Endometrial microvascular endothelial cells (primary cell): ENCODE measurements at regions not wholly inside any gene's neighbourhood (a gene's known extent, or its start where the extent isn't known, plus 50 kb on each side); places are given as distances from the start of the nearest gene placed in this dataset.

Experiments used
- in situ Hi-C: cut with HindIII; loops from 2 replicates; pipeline ENCODE4 v1.10.0; 2017; ENCODE audit warnings: low sequenced_read_pairs, low pct_unique_long_range_greater_than_20kb; ENCODE audit errors: inconsistent ontology term

GRCh38 chr20:22348010-22348409, 236.4 kb downstream of the FOXA2 start:
- in situ Hi-C loops: loop anchor here (25.0 kb wide), 1 partner anchor 339 kb away; no protein-coding TSS in a partner anchor

DNA sequence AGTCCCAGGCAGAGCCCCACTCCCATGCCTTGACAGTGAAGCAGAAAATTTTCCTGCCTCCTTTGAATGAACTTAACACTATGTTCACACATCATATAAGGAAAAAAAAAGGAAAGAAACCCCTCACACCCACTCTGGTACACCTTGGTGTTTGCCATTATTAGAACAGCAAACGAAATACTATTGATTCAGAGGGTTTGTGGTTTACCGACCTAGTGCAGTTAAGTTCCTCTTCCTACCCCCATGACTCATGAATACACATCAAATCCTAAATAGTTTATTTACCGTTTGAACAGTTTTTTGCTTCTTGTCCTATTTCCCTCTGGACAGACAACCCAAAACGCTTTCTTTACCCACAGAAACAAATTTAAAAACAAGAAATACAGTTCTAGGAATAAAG, 237.7 kb downstream of the FOXA2 start:
- in situ Hi-C loops: loop anchor here (25.0 kb wide), 1 partner anchor 341 kb away; no protein-coding TSS in a partner anchor

- in situ Hi-C loops: loop anchor here (25.0 kb wide), 1 partner anchor 344 kb away; no protein-coding TSS in a partner anchor
Measured at GRCh38 chr20:22343612-22344011, 240.8 kb downstream of the FOXA2 start.

GRCh38 chr20:22342410-22342809, 242.0 kb downstream of the FOXA2 start:
- in situ Hi-C loops: loop anchor here (25.0 kb wide), 1 partner anchor 345 kb away; no protein-coding TSS in a partner anchor

DNA sequence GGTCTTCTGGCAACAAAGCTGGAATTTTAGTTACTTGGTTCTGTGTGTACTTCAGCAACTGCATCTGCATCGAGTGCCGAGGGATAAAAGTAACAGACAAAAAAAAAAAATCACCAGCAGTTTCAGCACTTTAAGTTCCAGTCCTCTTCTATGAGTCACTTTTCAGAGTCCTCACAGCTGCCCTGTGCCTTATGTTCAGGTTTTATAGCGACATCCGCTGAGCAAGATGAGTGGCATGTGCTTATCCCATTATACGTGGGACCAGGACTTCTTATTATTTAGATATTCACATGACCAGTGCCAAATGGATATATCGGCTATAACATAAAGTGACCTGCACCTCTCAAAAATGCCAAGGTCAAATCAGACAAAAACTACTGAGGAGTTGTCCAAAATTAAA, 242.9 kb downstream of the FOXA2 start:
- in situ Hi-C loops: loop anchor here (25.0 kb wide), 1 partner anchor 346 kb away; no protein-coding TSS in a partner anchor

DNA sequence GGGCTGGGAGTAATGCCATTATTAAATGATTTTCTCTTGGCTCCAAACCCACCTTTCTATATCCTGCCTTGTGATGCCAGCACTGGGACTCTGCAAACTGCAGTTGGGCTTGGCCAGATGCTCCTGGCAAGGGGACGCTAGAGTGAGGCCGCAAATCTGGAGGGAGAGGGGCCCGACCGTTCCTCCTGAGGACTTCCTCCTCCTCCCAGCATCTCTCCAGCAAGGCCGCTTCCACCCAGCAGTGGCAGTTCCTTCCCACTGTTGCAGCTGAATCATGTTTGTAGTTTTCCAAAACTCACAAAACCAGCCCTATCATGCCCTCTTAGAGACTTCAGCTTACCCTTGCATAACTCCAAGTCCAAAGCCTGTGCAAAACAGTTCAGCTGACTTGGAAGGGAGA, 244.4 kb downstream of the FOXA2 start:
- in situ Hi-C loops: loop anchor here (25.0 kb wide), 1 partner anchor 347 kb away; no protein-coding TSS in a partner anchor

DNA sequence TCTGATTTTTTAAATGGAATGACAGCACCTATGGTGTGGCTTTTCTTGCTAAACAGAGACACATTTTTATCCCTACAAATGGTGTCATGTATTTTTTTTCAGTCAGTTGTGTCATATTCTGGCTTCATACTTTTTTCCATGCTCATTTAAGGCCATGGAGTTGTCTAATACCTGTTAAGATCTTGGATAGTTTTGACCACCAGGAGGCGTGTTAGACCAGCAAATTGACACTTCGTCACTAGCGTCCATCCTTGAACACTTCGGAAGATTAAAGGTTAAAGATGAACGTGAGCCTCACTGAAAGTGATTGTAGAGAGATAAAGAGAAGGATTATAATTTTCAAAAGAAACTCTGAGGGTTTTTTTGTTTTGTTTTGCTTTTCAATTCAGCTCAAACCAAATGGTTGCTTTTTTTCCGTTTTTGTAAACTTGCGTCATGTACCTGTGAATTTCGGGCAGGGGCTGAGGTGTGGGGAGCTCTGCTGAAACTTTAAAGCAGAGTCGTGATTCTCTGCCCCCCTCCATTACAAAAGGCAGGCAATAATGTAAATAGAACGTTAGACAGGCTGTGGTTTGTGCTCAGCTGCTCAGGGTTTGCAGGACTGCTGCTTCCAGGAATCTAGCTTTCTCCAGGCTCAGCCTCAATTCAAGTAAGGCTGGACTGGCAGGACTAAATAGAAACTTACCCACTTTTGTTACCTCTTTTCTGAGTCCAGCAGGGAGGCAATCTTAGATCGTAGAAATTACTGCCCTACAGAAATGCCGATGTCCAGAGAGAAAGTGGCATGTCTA, 245.1 kb downstream of the FOXA2 start:
- in situ Hi-C loops: loop anchor here (25.0 kb wide), 1 partner anchor 348 kb away; no protein-coding TSS in a partner anchor

GRCh38 chr20:22338140-22338708, 246.1 kb downstream of the FOXA2 start:
- in situ Hi-C loops: loop anchor here (25.0 kb wide), 1 partner anchor 349 kb away; no protein-coding TSS in a partner anchor

GRCh38 chr20:22335210-22335609, 249.2 kb downstream of the FOXA2 start:
- in situ Hi-C loops: loop anchor here (25.0 kb wide), 1 partner anchor 352 kb away; no protein-coding TSS in a partner anchor

DNA sequence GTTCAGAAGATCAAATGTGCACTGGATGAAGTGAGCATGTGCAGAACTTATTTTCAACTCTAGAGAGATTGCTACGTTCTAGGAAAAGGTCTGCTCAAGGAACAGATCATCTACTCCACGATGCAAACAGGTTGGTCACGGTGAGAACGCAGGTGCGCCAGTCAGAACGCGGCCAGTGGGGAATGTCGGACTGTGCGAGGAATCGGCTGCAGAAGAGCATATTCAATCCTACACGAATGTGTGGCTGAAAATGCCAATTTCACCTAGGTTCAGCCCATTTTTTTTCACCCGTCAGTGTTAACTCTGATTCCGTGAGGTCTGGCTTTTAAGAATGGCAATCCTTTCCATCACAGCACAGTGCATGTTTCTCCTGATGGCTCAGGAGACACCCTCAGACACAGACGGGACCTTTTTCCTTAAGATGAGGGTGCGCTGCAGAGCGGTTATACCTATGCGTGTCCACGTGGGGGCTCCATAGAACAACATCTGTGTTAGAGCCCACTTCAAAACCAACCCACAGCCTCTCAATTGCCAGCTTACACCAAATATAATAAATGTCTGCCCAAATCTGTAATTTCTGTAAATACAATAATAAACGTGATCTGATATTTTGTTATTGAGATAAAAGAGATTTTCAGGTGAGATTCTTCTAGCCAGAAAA, 250.4 kb downstream of the FOXA2 start:
- in situ Hi-C loops: loop anchor here (25.0 kb wide), 1 partner anchor 353 kb away; no protein-coding TSS in a partner anchor

GRCh38 chr20:22324505-22324904, 259.9 kb downstream of the FOXA2 start:
- in situ Hi-C loops: no loop called here

DNA sequence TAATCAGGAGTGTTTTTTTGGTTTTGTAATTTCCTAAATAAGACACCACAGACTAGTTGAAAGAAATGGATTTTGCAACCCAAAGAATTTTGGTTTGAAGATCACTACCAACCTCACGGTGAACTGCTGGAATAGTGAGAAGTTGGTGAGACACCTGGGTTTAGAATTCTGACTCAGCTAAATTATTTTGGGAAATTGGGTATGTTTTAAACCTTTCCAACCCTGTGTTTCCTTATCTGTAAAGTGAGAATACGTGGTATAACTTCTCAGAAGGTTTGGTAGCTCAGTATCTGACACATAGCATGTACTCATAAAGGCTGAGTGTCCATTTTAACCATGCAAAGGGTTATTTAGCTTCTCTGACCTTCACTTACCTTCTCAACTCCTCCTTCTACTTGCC, 261.9 kb downstream of the FOXA2 start:
- in situ Hi-C loops: no loop called here

DNA sequence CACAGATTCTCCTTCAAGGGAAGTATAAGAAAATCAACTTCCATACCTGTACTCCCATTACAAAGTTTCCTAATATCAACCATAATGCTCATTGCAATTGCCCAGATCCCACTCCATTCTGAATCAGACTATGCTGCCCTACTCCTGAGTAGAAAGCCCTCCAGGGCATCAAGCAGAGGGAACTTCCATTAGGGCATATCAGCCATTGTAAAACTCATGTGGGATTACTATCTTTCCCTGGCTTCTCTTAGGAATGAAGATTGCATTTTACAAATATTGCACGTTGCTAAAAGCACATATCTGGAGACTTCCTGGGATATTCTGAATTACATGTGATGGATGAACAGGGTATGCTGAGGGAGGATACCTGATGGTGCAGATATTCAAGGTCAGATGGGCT, 263.2 kb downstream of the FOXA2 start:
- in situ Hi-C loops: no loop called here

GRCh38 chr20:22320245-22320915, 264.0 kb downstream of the FOXA2 start:
- in situ Hi-C loops: no loop called here

GRCh38 chr20:22315771-22316170, 268.6 kb downstream of the FOXA2 start:
- in situ Hi-C loops: no loop called here

DNA sequence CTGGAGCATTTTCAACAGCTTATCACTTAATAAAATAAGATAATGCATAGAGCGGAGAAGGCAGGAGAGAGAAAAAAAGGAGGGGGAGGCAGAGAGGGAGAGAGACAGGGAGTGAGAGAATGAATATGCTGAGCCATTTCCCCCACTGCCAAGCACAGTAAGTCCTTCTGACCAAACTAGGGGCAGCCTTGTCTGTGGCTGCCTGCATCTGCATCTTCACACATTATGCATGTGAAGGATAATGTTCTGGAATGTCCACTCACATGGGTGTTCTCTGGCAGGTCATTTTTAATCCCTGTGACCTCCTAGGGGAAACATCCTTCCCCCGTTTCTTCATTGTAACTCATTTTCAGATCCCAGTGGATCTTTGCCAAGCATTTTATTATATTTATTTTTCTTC, 269.3 kb downstream of the FOXA2 start:
- in situ Hi-C loops: no loop called here

DNA sequence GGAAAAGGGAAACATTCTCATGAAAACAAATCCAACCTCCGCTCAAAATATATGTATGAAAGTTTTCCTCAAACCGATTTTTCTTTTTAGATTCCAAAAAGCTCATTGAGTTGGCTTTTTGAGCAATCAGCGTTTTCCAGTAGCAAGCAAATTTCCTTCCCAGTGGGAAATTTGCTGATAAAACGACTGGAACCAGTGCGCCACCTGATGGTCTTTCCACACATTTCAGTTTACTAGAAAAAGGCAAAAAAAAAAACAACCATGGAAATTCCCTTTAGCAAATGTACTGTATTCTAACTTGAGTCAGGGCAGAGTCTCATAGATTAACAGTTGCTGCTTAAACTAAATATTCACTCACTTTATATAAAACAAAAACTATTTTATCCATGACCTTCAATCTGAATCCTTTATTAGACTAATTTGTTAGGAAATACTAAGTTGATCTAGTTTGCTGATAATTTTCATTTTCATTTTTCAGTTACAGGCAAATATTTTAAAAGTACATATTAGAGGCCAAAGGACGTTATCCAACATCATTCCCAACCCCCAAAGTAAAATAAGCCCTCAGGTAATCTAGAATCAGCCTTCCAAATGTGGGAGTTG, 271.5 kb downstream of the FOXA2 start:
- in situ Hi-C loops: no loop called here

GRCh38 chr20:22308934-22309333, 275.4 kb downstream of the FOXA2 start:
- in situ Hi-C loops: no loop called here

DNA sequence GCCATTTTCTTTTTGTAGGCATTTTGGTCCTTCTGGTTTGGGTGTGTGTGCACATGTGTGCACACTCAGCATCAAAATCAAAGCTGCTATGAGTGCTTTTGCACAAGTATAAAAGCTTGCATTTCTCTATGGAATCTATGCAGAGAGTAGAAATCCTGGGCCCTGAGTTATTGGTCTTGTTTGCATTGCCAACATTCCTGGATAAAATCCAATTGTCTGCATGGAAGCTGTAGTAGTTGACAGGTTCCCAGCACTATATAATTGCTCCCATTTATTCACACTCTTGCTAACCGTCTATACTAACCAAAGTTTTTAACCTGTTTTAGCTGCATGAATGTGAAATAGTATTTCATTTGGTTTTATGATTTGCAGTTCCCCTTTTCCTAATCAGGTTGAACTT, 277.0 kb downstream of the FOXA2 start:
- in situ Hi-C loops: no loop called here
